IMR-90 (cell line): ENCODE measurements at regions not wholly inside any gene's neighbourhood (a gene's known extent, or its start where the extent isn't known, plus 50 kb on each side); places are given as distances from the start of the nearest gene placed in this dataset.

Experiments used
- ATAC-seq: fragments of 200-7000 bp; cut with Tn5 transposase; 2 replicates; pipeline ENCODE4 v1.9.1; 2020; ENCODE audit warnings: low read depth, mild to moderate bottlenecking, moderate library complexity
- BruUV-seq: library from RNA; stranded (reverse); fragments of 400-500 nt; replicated peaks from 2 replicates; lab custom pipeline; 2021; lab: Mats Ljungman, UMichigan
- CTCF ChIA-PET: fragments of 300-600 bp; formaldehyde crosslinking; extraction: SDS; loops from one replicate; lab custom pipeline; 2021; ENCODE audit warnings: antibody characterized with exemption; lab: Yijun Ruan, JAX
- POLR2A ChIA-PET: fragments of 300-600 bp; sonication (Branson Sonifier 250); formaldehyde crosslinking; loops from one replicate; lab custom pipeline; 2022; ENCODE audit warnings: antibody characterized with exemption; ENCODE audit not compliant: unreplicated experiment; lab: Charles Lee
- DNase-seq: peaks from one replicate; pipeline ENCODE4 v3.0.0; 2013
- H2AFZ ChIP-seq: replicated peaks from 2 replicates; pipeline ENCODE3; 2013; ENCODE audit warnings: low read length, mild to moderate bottlenecking; ENCODE audit not compliant: poor library complexity
- H2AK5ac ChIP-seq: 2 replicates; pipeline ENCODE4 v1.6.1; 2013; ENCODE audit warnings: low read depth, low read length, inconsistent platforms
- H2AK9ac ChIP-seq: replicated peaks from 2 replicates; pipeline ENCODE3; 2013; ENCODE audit warnings: mild to moderate bottlenecking, low read depth, low read length, moderate library complexity; ENCODE audit not compliant: poor library complexity
- H2BK120ac ChIP-seq: 2 replicates; pipeline ENCODE4 v1.6.1; 2013; ENCODE audit warnings: low read depth, low read length, inconsistent platforms
- H2BK15ac ChIP-seq: 3 replicates; pipeline ENCODE4 v1.6.1; 2013; ENCODE audit warnings: low read depth, low read length, inconsistent platforms
- H2BK20ac ChIP-seq: 2 replicates; pipeline ENCODE4 v1.6.1; 2013; ENCODE audit warnings: low read depth, mild to moderate bottlenecking, inconsistent platforms, low read length, moderate library complexity
- H2BK5ac ChIP-seq: 2 replicates; pipeline ENCODE4 v1.6.1; 2013; ENCODE audit warnings: mild to moderate bottlenecking, low read depth, low read length, inconsistent platforms; ENCODE audit not compliant: poor library complexity, severe bottlenecking
- H3K14ac ChIP-seq: replicated peaks from 2 replicates; pipeline ENCODE4 v1.6.1; 2013; ENCODE audit warnings: low read depth, low read length, inconsistent platforms
- H3K18ac ChIP-seq: 2 replicates; pipeline ENCODE4 v1.6.1; 2013; ENCODE audit warnings: low read depth, low read length, control low read depth
- H3K23ac ChIP-seq: 2 replicates; pipeline ENCODE4 v1.6.1; 2013; ENCODE audit warnings: low read depth, low read length, inconsistent platforms
- H3K27ac ChIP-seq: 2 replicates; pipeline ENCODE4 v1.5.1; 2013; ENCODE audit warnings: mild to moderate bottlenecking, control low read depth, low read length; ENCODE audit not compliant: insufficient read depth
- H3K27me3 ChIP-seq: 2 replicates; pipeline ENCODE4 v1.6.1; 2013; ENCODE audit warnings: low read length; ENCODE audit not compliant: control insufficient read depth, insufficient read depth
- H3K36me3 ChIP-seq: 2 replicates; pipeline ENCODE4 v1.6.1; 2013; ENCODE audit warnings: low read length, mixed read lengths; ENCODE audit not compliant: control insufficient read depth, insufficient read depth
- H3K4ac ChIP-seq: 2 replicates; pipeline ENCODE4 v1.6.1; 2013; ENCODE audit warnings: low read depth, low read length, inconsistent platforms
- H3K4me1 ChIP-seq: 2 replicates; pipeline ENCODE4 v1.6.1; 2013; ENCODE audit warnings: low read length, mixed read lengths; ENCODE audit not compliant: control insufficient read depth, insufficient read depth
- H3K4me2 ChIP-seq: 2 replicates; pipeline ENCODE4 v1.6.1; 2013; ENCODE audit warnings: low read depth, mild to moderate bottlenecking, control low read depth, low read length, moderate library complexity
- H3K4me3 ChIP-seq: 2 replicates; pipeline ENCODE4 v1.5.1; 2013; ENCODE audit warnings: low read depth, mild to moderate bottlenecking, control low read depth, low read length, moderate library complexity; ENCODE audit not compliant: insufficient read depth
- H3K56ac ChIP-seq: 2 replicates; pipeline ENCODE4 v1.6.1; 2013; ENCODE audit warnings: low read length, inconsistent platforms; ENCODE audit not compliant: insufficient read depth; ENCODE audit errors: extremely low read depth
- H3K79me1 ChIP-seq, 2 experiments: 2 replicates each; pipeline ENCODE4 v1.6.1; 2013; ENCODE audit warnings: low read length in 2 of 2, inconsistent platforms in 1 of 2, low read depth in 1 of 2
- H3K9ac ChIP-seq: 2 replicates; pipeline ENCODE4 v1.6.1; 2013; ENCODE audit warnings: low read depth, low read length, control low read depth
- H3K9me1 ChIP-seq: 2 replicates; pipeline ENCODE4 v1.6.1; 2013; ENCODE audit warnings: low read length, inconsistent platforms; ENCODE audit not compliant: insufficient read depth
- H3K9me3 ChIP-seq: 2 replicates; pipeline ENCODE4 v1.6.1; 2013; ENCODE audit warnings: low read length; ENCODE audit not compliant: control insufficient read depth, insufficient read depth
- H4K20me1 ChIP-seq: 2 replicates; pipeline ENCODE4 v1.6.1; 2013; ENCODE audit warnings: low read length, inconsistent platforms; ENCODE audit not compliant: insufficient read depth
- H4K5ac ChIP-seq: 2 replicates; pipeline ENCODE4 v1.6.1; 2013; ENCODE audit warnings: mild to moderate bottlenecking, low read depth, low read length, control low read depth
- H4K8ac ChIP-seq, 2 experiments: 2 replicates each; pipeline ENCODE4 v1.6.1; 2013; ENCODE audit warnings: low read depth in 2 of 2, low read length in 2 of 2, control low read depth in 1 of 2, inconsistent platforms in 1 of 2
- H4K91ac ChIP-seq: 2 replicates; pipeline ENCODE4 v1.6.1; 2013; ENCODE audit warnings: low read depth, low read length, inconsistent platforms; ENCODE audit not compliant: insufficient read depth
- BHLHE40 ChIP-seq: fragments of 150-350 bp; IDR thresholded peaks from 2 replicates; pipeline ENCODE4 v1.6.1; 2016; ENCODE audit warnings: mild to moderate bottlenecking, low read depth, low read length
- CHD1 ChIP-seq: IDR thresholded peaks from 2 replicates; pipeline ENCODE4 v1.6.1; 2012; ENCODE audit warnings: low read depth, low read length, improper control_type of control experiment
- CTCF ChIP-seq: conservative IDR thresholded peaks from 2 replicates; pipeline ENCODE4 v1.5.1; 2012; ENCODE audit warnings: mild to moderate bottlenecking, low read depth, low read length, improper control_type of control experiment
- ELK1 ChIP-seq: fragments of 150-350 bp; IDR thresholded peaks from 2 replicates; pipeline ENCODE4 v1.6.1; 2016; ENCODE audit warnings: low read depth, mild to moderate bottlenecking, low read length, moderate library complexity, borderline replicate concordance
- FOS ChIP-seq: fragments of 150-350 bp; IDR thresholded peaks from 2 replicates; pipeline ENCODE4 v1.6.1; 2016; ENCODE audit warnings: low read depth, low read length
- MAFK ChIP-seq: IDR thresholded peaks from 2 replicates; pipeline ENCODE4 v1.6.1; 2012; ENCODE audit warnings: low read depth, low read length, improper control_type of control experiment
- MXI1 ChIP-seq: IDR thresholded peaks from 2 replicates; pipeline ENCODE4 v1.6.1; 2012; ENCODE audit warnings: low read depth, mild to moderate bottlenecking, low read length, moderate library complexity, borderline replicate concordance
- NFE2L2 ChIP-seq: fragments of 150-350 bp; IDR thresholded peaks from 2 replicates; pipeline ENCODE4 v1.6.1; 2016; ENCODE audit warnings: low read depth, mild to moderate bottlenecking, low read length
- RCOR1 ChIP-seq: IDR thresholded peaks from 2 replicates; pipeline ENCODE4 v1.6.1; 2012; ENCODE audit warnings: mild to moderate bottlenecking, low read length, improper control_type of control experiment; ENCODE audit not compliant: insufficient replicate concordance
- SMC3 ChIP-seq: fragments of 150-350 bp; IDR thresholded peaks from 2 replicates; pipeline ENCODE4 v1.6.1; 2016; ENCODE audit warnings: low read depth, mild to moderate bottlenecking, antibody characterized with exemption, low read length, moderate library complexity
- USF2 ChIP-seq: fragments of 150-350 bp; IDR thresholded peaks from 2 replicates; pipeline ENCODE4 v1.6.1; 2017; ENCODE audit warnings: mild to moderate bottlenecking, antibody characterized with exemption, low read length, low read depth
- whole genome bisulfite sequencing, 2 experiments: methylation state at CpG; one replicate each; pipeline versions ENCODE4 v1.1.5 to v1.1.7; 2013; ENCODE audit warnings: missing lambda C conversion rate in 2 of 2; ENCODE audit not compliant: insufficient read length in 1 of 2; ENCODE audit errors: extremely low coverage in 2 of 2; 5-methylcytosine and 5-hydroxymethylcytosine counted together
- dilution Hi-C: fragments of 300-500 bp; cut with HindIII; formaldehyde crosslinking; loops from one replicate; pipeline ENCODE4 v1.14.3; 2018; ENCODE audit warnings: low sequenced_read_pairs; ENCODE audit not compliant: unreplicated experiment
- in situ Hi-C: fragments of 300-500 bp; cut with MboI; formaldehyde crosslinking; loops from 3 replicates; pipeline ENCODE4 v1.14.3; 2019; ENCODE audit warnings: low sequenced_read_pairs, inconsistent platforms, mixed read lengths
- intact Hi-C: fragments of 100-400 bp; cut with micrococcal nuclease; formaldehyde crosslinking; loops from 2 replicates; pipeline ENCODE4 v1.10.0; 2022

- H4K5ac ChIP-seq, result no peak overlapping the region
- no peak overlapping the region for H2AK9ac ChIP-seq
- no peak overlapping the region for H3K23ac ChIP-seq
- H3K27me3 ChIP-seq, result peaks cover 24% of the 10 kb centered on the region
- H2BK20ac ChIP-seq, result no peak overlapping the region
- no peak overlapping the region for H3K14ac ChIP-seq
- no peak overlapping the region for H2AK5ac ChIP-seq
- WGBS, 2 experiments, result no CpG with 5 or more reads among the region's 6 CpGs
- TF ChIP-seq RCOR1 (no peak), CTCF (no peak), CHD1 (no peak), ELK1 (no peak), FOS (no peak), USF2 (no peak), NFE2L2 (no peak), MXI1 (no peak), MAFK (no peak), SMC3 (no peak), BHLHE40 (no peak)
- H2BK15ac ChIP-seq, result no peak overlapping the region
- no peak overlapping the region for H3K9ac ChIP-seq
- no peak overlapping the region for H2BK120ac ChIP-seq
- no peaks in the 10 kb centered on the region for H3K9me3 ChIP-seq
- H3K36me3 ChIP-seq, result no peaks in the 10 kb centered on the region
- DNase-seq (no peak), ATAC-seq (no peak)
- H4K20me1 ChIP-seq, result no peaks in the 10 kb centered on the region
- ChIA-PET CTCF (no interaction called here), POLR2A (no interaction called here)
- H3K4me1 ChIP-seq, result no peaks in the 10 kb centered on the region
- H4K91ac ChIP-seq, result no peak overlapping the region
- no peak overlapping the region for H2AFZ ChIP-seq
- intact Hi-C loops (no loop called here), dilution Hi-C loops (no loop called here), in situ Hi-C loops (no loop called here)
- no peaks in the 10 kb centered on the region for H3K79me1 ChIP-seq
- H3K18ac ChIP-seq, result no peak overlapping the region
- no peak overlapping the region for H2BK5ac ChIP-seq
- no peak overlapping the region for H3K56ac ChIP-seq
- no peak overlapping the region for H4K8ac ChIP-seq
- no peak overlapping the region for H3K4ac ChIP-seq
- H3K4me2 ChIP-seq, result no peak overlapping the region
- no peaks in the 10 kb centered on the region for H3K9me1 ChIP-seq
- no peak overlapping the region for H3K4me3 ChIP-seq
- BruUV-seq, result no TSS peak
- no peak overlapping the region for H3K27ac ChIP-seq
Observed at GRCh38 chr3:193837347-193837827, 244.4 kb downstream of the OPA1 start.
